ENCODE measurements at regions not wholly inside any gene's neighbourhood (a gene's known extent, or its start where the extent isn't known, plus 50 kb on each side); places are given as distances from the start of the nearest gene placed in this dataset.

DNA sequence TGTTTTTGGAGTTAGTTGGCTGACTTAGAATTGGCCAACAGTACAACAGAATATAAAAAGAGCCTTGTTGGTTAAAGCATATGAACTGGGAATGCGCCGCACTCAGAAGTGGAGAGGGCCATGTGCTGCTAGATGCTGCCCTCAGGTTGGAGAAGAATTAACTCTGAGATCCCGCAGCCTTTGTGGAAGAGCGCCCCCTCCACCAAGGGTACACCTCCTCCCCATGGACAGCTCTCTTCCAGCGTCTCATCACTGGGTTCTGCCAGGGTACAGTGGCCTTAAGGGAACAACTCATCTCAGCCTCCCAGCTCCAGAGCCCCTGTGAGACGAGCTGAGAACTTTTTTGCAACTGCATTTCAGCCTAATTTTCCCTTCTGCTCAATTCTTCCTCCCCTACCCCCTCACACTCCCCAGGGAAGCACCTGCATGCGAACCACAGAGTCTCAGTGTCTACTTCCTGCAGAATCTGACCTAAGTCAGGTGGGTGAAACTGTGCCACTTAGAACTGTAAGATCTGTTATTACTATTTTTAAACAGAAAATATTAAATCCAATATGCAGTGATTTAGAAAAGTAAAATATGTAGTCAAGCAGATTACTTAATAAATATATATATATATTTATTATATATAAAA is 380.6 kb downstream of the RAB28 start:
- Histone ChIP-seq H3K27ac (ENCODE audit: low read length) (no peak overlapping the region), H2AFZ (ENCODE audit: low read depth, low read length) (no peak overlapping the region), H3K9me3 (ENCODE audit: low read length) (no peaks in the 10 kb centered on the region), H4K20me1 (ENCODE audit: insufficient read depth) (no peaks in the 10 kb centered on the region), H3K27me3 (ENCODE audit: insufficient read depth, low read depth, low read length) (no peaks in the 10 kb centered on the region), H3K4me3 (ENCODE audit: low read length) (no peak overlapping the region), H3K79me2 (replicated peaks; ENCODE audit: insufficient read depth, low read length) (no peaks in the 10 kb centered on the region), H3K9me2 (ENCODE audit: insufficient read depth, low read length) (no peaks in the 10 kb centered on the region), H3K9ac (ENCODE audit: low read length) (no peak overlapping the region), H3K4me2 (ENCODE audit: low read length) (no peak overlapping the region), H3F3A (ENCODE audit: insufficient read depth, low read length, poor library complexity, severe bottlenecking) (no peaks in the 10 kb centered on the region), H3K36me3 (ENCODE audit: insufficient read depth, low read length) (no peaks in the 10 kb centered on the region)
- TF ChIP-seq POLR2AphosphoS5 (IDR thresholded peaks at IDR 0.05) (no peak), EP300 (conservative IDR thresholded peaks at IDR 0.05; ENCODE audit: poor library complexity, severe bottlenecking) (no peak), MXI1 (conservative IDR thresholded peaks at IDR 0.05; ENCODE audit: poor library complexity, severe bottlenecking) (no peak), RAD21 (conservative IDR thresholded peaks at IDR 0.05) (no peak), TAF1 (IDR thresholded peaks at IDR 0.05; ENCODE audit: low read depth) (no peak)
- TF ChIP-seq, protein P1, sequence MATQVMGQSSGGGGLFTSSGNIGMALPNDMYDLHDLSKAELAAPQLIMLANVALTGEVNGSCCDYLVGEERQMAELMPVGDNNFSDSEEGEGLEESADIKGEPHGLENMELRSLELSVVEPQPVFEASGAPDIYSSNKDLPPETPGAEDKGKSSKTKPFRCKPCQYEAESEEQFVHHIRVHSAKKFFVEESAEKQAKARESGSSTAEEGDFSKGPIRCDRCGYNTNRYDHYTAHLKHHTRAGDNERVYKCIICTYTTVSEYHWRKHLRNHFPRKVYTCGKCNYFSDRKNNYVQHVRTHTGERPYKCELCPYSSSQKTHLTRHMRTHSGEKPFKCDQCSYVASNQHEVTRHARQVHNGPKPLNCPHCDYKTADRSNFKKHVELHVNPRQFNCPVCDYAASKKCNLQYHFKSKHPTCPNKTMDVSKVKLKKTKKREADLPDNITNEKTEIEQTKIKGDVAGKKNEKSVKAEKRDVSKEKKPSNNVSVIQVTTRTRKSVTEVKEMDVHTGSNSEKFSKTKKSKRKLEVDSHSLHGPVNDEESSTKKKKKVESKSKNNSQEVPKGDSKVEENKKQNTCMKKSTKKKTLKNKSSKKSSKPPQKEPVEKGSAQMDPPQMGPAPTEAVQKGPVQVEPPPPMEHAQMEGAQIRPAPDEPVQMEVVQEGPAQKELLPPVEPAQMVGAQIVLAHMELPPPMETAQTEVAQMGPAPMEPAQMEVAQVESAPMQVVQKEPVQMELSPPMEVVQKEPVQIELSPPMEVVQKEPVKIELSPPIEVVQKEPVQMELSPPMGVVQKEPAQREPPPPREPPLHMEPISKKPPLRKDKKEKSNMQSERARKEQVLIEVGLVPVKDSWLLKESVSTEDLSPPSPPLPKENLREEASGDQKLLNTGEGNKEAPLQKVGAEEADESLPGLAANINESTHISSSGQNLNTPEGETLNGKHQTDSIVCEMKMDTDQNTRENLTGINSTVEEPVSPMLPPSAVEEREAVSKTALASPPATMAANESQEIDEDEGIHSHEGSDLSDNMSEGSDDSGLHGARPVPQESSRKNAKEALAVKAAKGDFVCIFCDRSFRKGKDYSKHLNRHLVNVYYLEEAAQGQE (IDR thresholded peaks at IDR 0.05; ENCODE audit: borderline replicate concordance) = no peak
- TF ChIP-seq, protein P2, sequence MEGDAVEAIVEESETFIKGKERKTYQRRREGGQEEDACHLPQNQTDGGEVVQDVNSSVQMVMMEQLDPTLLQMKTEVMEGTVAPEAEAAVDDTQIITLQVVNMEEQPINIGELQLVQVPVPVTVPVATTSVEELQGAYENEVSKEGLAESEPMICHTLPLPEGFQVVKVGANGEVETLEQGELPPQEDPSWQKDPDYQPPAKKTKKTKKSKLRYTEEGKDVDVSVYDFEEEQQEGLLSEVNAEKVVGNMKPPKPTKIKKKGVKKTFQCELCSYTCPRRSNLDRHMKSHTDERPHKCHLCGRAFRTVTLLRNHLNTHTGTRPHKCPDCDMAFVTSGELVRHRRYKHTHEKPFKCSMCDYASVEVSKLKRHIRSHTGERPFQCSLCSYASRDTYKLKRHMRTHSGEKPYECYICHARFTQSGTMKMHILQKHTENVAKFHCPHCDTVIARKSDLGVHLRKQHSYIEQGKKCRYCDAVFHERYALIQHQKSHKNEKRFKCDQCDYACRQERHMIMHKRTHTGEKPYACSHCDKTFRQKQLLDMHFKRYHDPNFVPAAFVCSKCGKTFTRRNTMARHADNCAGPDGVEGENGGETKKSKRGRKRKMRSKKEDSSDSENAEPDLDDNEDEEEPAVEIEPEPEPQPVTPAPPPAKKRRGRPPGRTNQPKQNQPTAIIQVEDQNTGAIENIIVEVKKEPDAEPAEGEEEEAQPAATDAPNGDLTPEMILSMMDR (IDR thresholded peaks at IDR 0.05; ENCODE audit: poor library complexity, severe bottlenecking) = no peak

DNA sequence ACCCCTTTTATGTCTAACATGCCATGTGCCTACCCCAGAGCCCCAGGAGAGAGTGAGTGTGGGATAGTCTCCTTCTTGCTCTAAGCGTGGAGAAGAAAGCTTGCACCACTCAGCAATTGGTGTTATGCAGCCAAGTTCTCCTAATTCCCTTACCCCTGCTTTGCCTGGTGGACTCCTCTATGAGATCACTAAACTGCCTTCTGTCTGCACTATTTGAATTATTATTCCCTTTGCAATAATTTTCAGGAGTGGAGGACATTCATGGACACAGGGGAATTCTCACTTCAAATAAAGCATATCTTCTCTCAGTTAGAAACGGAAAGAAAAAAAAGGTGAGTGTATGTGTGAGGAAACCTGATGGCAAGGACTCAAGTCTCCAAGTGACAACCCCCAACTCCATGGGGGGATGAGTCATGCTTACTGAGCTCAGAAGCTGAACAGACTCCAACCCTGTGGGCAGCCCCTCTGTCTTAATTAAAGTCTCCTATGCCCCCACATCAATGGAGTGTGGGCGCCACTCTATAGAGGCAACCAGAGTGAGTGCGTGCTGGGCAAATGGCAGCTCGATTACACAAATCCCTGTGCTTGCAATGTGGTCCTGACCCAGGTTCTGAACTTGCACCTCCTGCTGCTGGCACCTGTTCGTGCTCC is 381.9 kb downstream of the RAB28 start:
- Histone ChIP-seq H3K9ac (ENCODE audit: low read length) (no peak overlapping the region), H3K79me2 (replicated peaks; ENCODE audit: insufficient read depth, low read length) (no peaks in the 10 kb centered on the region), H3K4me2 (ENCODE audit: low read length) (no peak overlapping the region), H3K27ac (ENCODE audit: low read length) (no peak overlapping the region), H3K4me3 (ENCODE audit: low read length) (no peak overlapping the region), H4K20me1 (ENCODE audit: insufficient read depth) (no peaks in the 10 kb centered on the region), H2AFZ (ENCODE audit: low read depth, low read length) (no peak overlapping the region), H3K36me3 (ENCODE audit: insufficient read depth, low read length) (no peaks in the 10 kb centered on the region), H3K9me2 (ENCODE audit: insufficient read depth, low read length) (no peaks in the 10 kb centered on the region), H3K27me3 (ENCODE audit: insufficient read depth, low read depth, low read length) (no peaks in the 10 kb centered on the region), H3F3A (ENCODE audit: insufficient read depth, low read length, poor library complexity, severe bottlenecking) (no peaks in the 10 kb centered on the region), H3K9me3 (ENCODE audit: low read length) (no peaks in the 10 kb centered on the region)
- no peak for TF ChIP-seq POLR2AphosphoS5 (IDR thresholded peaks at IDR 0.05)
- no peak for TF ChIP-seq EZH2 (IDR thresholded peaks at IDR 0.05; ENCODE audit: borderline replicate concordance, insufficient read depth, low read length, poor library complexity, severe bottlenecking)
- TF ChIP-seq EP300 (conservative IDR thresholded peaks at IDR 0.05; ENCODE audit: poor library complexity, severe bottlenecking) = no peak
- TF ChIP-seq, protein P1 (IDR thresholded peaks at IDR 0.05; ENCODE audit: borderline replicate concordance) = no peak
- no peak for TF ChIP-seq MXI1 (conservative IDR thresholded peaks at IDR 0.05; ENCODE audit: poor library complexity, severe bottlenecking)
- no peak for TF ChIP-seq TAF1 (IDR thresholded peaks at IDR 0.05; ENCODE audit: low read depth)
- no peak for TF ChIP-seq RAD21 (conservative IDR thresholded peaks at IDR 0.05)
- TF ChIP-seq SMC3 (conservative IDR thresholded peaks at IDR 0.05; ENCODE audit: poor library complexity) = no peak
- TF ChIP-seq, protein P2 (IDR thresholded peaks at IDR 0.05; ENCODE audit: poor library complexity, severe bottlenecking) = no peak
